Muscle of arm (tissue), 1 donor: ENCODE measurements at regions not wholly inside any gene's neighbourhood (a gene's known extent, or its start where the extent isn't known, plus 50 kb on each side); places are given as distances from the start of the nearest gene placed in this dataset.

Source experiments
- DNase-seq: peaks from one replicate; pipeline ENCODE4 v3.0.0-alpha.2; 2013

DNA sequence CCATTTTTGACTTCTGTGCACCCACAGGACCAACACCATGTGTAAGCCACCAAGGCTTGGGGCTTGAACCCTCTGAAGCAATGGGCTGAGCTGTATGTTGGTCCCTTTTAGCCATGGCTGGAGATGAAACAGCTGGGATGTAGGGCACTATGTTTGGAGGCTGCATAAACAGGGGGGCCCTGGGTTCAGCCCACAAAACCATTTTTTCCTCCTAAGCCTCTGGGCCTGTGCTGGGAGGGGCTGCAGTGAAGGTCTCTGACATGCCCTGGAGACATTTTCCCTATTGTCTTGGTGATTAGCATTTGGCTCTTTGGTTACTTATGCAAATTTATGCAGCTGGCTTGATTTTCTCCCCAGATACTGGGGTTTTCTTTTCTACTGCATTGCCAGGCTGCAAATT lies 144.9 kb downstream of the ZNF326 start:
- DNase-seq: no peak

GRCh38 chr1:90135286-90135685 lies 140.4 kb downstream of the ZNF326 start:
- no peak for DNase-seq

- DNase-seq: no peak
Measured at GRCh38 chr1:90134175-90134955, 139.5 kb downstream of the ZNF326 start.

DNA sequence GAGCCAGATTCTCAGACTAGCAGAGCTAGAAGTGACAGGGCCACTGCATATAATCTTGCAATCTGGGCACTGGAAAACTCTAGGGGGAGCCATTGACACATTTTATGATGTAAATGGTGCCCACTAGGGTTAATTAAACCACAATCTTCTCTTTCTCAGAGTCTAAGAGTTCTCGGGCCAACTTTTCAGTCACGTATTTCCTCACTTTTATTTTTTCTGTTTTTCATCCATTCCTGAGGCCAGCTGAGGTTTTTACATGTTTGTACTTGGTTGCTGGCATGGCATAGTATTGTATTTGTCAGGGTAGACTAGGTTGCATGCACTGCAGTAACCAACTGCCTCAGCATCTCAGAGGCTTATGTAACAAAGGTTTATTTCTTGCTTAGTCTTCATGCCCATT lies 138.2 kb downstream of the ZNF326 start:
- no peak for DNase-seq

- no peak for DNase-seq
Measured at GRCh38 chr1:90132306-90132705, 137.4 kb downstream of the ZNF326 start.

- no peak for DNase-seq
Measured at GRCh38 chr1:90127288-90127953, 132.5 kb downstream of the ZNF326 start.

DNA sequence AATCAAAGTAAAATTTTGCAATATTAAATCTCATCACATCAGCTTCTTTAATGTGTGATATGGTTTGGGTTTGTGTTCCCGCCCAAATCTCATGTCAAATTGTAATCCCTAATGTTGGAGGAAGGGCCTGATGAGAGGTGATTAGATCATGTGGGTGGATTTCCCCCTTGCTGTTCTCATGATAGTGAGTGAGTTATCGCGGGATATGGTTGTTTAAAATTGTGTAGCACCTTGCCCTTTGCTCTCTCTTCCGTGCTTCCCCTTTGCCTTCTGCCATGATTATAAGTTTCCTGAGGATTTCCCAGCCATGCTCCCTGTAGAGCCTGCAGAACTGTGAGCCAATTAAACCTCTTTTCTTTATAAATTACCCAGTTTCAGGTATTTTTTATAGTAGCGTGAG lies 131.9 kb downstream of the ZNF326 start:
- no peak for DNase-seq

GRCh38 chr1:90122654-90123340 lies 127.9 kb downstream of the ZNF326 start:
- DNase-seq: no peak

DNA sequence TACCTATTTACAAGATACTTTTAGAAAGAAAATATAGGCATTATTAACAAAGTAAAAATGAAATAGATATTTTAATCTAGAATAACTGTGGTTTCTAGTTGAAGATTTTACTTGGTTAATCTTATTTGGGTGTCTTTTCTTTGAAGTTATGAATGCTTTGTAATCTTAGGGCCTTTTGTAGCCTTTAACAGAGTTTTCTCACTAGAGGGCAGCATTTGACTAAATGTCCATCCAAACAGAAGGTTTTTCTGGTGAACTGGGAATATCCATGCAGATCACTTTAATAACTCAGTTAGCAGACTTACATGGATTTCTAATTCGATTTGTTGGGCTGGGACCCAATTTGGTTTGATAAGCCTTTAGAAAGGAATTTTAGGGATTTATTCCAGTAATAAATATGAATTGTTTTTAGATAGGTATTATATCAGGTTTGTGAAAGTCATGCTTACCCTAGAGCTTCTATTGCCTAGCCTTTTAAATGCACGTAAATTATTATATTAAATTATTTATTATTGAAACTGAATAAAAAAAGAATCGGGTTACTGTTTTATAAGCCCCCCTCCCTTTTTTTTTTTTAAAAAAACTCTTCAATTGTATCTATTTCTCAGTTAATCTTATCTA lies 119.7 kb downstream of the ZNF326 start:
- peak; percentile 52 for DNase-seq

GRCh38 chr1:90107990-90108389 lies 113.1 kb downstream of the ZNF326 start:
- no peak for DNase-seq

DNA sequence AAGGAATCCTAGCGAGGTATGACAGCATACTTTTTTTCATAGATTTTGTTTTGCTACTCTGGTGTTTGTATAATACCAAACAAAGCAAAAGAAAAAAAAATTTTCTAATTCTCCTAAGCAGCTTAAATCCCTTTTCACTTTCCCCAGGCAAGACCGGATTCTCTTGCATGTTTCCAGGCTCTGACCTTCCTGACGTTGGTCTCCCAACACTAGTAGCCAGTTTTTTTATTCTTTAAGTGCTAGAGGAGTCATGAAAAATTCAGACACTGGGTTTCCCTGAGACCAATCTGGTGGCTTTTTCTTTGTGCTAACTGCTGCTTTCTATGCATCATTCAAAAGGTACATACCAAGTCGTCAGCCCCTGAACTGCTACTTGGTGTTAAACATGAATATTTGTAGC lies 111.4 kb downstream of the ZNF326 start:
- no peak for DNase-seq

DNA sequence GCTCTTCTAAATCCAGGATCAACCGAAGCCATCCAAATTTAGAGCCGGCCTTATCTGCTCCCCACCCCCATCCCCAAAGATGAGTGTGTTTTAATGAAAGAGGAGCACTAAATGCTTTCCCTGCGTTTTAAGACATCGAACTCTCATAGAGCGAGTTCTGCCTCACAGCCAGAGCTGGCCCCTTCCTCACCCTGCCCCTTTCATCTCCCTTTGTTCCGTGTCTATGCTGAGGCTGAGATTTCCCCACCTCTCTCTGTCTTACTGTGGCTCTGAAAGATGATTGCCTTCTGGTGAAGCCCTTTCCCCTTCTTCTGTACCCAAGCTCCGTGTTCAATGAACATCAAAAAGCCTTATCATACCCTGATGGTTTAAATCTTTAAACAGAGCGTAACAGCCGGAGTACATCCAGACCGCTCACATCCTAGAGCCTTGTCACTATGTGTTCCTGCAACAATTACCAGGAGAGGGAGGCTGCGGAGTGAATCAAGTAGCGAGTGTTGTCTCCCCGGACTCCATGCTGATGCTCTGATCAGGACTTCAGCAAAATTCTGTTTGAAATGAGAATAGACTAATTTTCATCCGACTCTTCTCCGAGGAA lies 110.1 kb downstream of the ZNF326 start:
- no peak for DNase-seq

DNA sequence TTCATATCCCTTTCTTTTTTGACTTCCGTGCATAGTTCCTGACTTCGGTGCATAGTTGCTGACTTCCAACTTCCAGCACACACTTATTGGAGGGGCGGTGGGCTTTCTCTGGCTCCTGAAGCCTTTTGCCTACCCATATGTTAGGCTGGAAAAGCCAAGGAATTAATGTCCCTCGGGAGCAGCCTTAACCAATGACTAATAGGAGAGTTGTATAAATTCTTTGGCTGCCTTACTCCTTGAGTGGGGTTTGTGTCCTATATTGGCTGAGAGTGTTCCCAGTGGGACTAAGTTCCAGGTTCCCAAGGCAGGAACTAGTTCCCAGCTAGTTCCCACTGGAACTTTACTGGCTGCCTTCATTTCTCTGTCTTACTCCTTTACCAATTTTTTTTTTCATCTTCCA lies 105.7 kb downstream of the ZNF326 start:
- DNase-seq: no peak

GRCh38 chr1:90092441-90092840 lies 97.5 kb downstream of the ZNF326 start:
- DNase-seq: no peak
